Sigmoid colon (tissue), 4 donors: ENCODE measurements at regions not wholly inside any gene's neighbourhood (a gene's known extent, or its start where the extent isn't known, plus 50 kb on each side); places are given as distances from the start of the nearest gene placed in this dataset.

Source experiments
- CTCF ChIP-seq, 4 experiments: fragments of 450-650 bp in 3 of 4; fragments of 200-600 bp in 1 of 4; IDR thresholded peaks; one replicate each; pipeline ENCODE4 v1.5.1; 2016 to 2019; ENCODE audit warnings: antibody characterized with exemption in 4 of 4, mild to moderate bottlenecking in 3 of 4, moderate library complexity in 2 of 4
- EP300 ChIP-seq, 4 donors: sonication (generic); formaldehyde crosslinking; IDR thresholded peaks; one replicate each; pipeline ENCODE4 v1.6.1; 2017; ENCODE audit warnings: antibody characterized with exemption in 4 of 4
- POLR2AphosphoS5 ChIP-seq, 4 donors: sonication (generic); formaldehyde crosslinking; IDR thresholded peaks; one replicate each; pipeline ENCODE4 v1.6.1; 2017; ENCODE audit warnings: antibody characterized with exemption in 4 of 4

- TF ChIP-seq CTCF (IDR thresholded peaks at IDR 0.05), result no peak
- no peak for TF ChIP-seq EP300 (IDR thresholded peaks at IDR 0.05)
- TF ChIP-seq POLR2AphosphoS5 (IDR thresholded peaks at IDR 0.05), result no peak
Measured at GRCh38 chr14:86196471-86196870, 666.5 kb downstream of the FLRT2 start.
